H9 (cell line): ENCODE measurements at regions not wholly inside any gene's neighbourhood (a gene's known extent, or its start where the extent isn't known, plus 50 kb on each side); places are given as distances from the start of the nearest gene placed in this dataset.

Experiments
- DNase-seq: peaks from one replicate; pipeline ENCODE4 v3.0.0-alpha.2; 2017
- H2AFZ ChIP-seq: one replicate; pipeline ENCODE4 v1.6.1; 2013; ENCODE audit warnings: mild to moderate bottlenecking, low read length, control low read depth, moderate library complexity
- H2AK5ac ChIP-seq: 2 replicates; pipeline ENCODE4 v1.6.1; 2013; ENCODE audit warnings: low read length, control low read depth, mixed read lengths; ENCODE audit not compliant: insufficient read length
- H2BK120ac ChIP-seq: one replicate; pipeline ENCODE4 v1.6.1; 2013; ENCODE audit warnings: low read depth, mild to moderate bottlenecking, low read length, control low read depth, inconsistent platforms; ENCODE audit not compliant: poor library complexity, severe bottlenecking
- H2BK12ac ChIP-seq: 2 replicates; pipeline ENCODE4 v1.6.1; 2013; ENCODE audit warnings: low read length, control low read depth, mixed read lengths, low read depth; ENCODE audit not compliant: insufficient read length
- H2BK15ac ChIP-seq: 2 replicates; pipeline ENCODE4 v1.6.1; 2013; ENCODE audit warnings: low read depth, low read length, control low read depth
- H2BK20ac ChIP-seq: one replicate; pipeline ENCODE4 v1.6.1; 2013; ENCODE audit warnings: low read depth, mild to moderate bottlenecking, low read length, control low read depth, inconsistent platforms; ENCODE audit not compliant: poor library complexity, severe bottlenecking
- H2BK5ac ChIP-seq: 2 replicates; pipeline ENCODE4 v1.6.1; 2013; ENCODE audit warnings: low read length, control low read depth, mixed read lengths; ENCODE audit not compliant: insufficient read length
- H3K14ac ChIP-seq: 2 replicates; pipeline ENCODE4 v1.6.1; 2013; ENCODE audit warnings: low read length, control low read depth; ENCODE audit not compliant: insufficient read depth
- H3K18ac ChIP-seq: 2 replicates; pipeline ENCODE4 v1.6.1; 2013; ENCODE audit warnings: low read depth, mild to moderate bottlenecking, mixed read lengths, low read length, control low read depth; ENCODE audit not compliant: insufficient read length
- H3K23ac ChIP-seq: 2 replicates; pipeline ENCODE4 v1.6.1; 2013; ENCODE audit warnings: low read length, control low read depth, mixed read lengths, low read depth; ENCODE audit not compliant: insufficient read length
- H3K23me2 ChIP-seq: 2 replicates; pipeline ENCODE4 v1.6.1; 2013; ENCODE audit warnings: low read depth, mild to moderate bottlenecking, mixed read lengths, low read length, control low read depth; ENCODE audit not compliant: insufficient read length, poor library complexity, severe bottlenecking
- H3K27ac ChIP-seq: 2 replicates; pipeline ENCODE4 v1.5.1; 2013; ENCODE audit warnings: low read length, control low read depth, mixed read lengths, low read depth; ENCODE audit not compliant: insufficient read length
- H3K27me3 ChIP-seq: 2 replicates; pipeline ENCODE4 v1.6.1; 2013; ENCODE audit warnings: low read length, control low read depth, inconsistent platforms; ENCODE audit not compliant: insufficient read depth
- H3K4ac ChIP-seq: 2 replicates; pipeline ENCODE4 v1.6.1; 2013; ENCODE audit warnings: low read depth, mild to moderate bottlenecking, control low read depth, inconsistent platforms, low read length, moderate library complexity
- H3K4me1 ChIP-seq: 2 replicates; pipeline ENCODE4 v1.6.1; 2013; ENCODE audit warnings: low read length, control low read depth, inconsistent platforms; ENCODE audit not compliant: insufficient read depth
- H3K4me2 ChIP-seq: 2 replicates; pipeline ENCODE4 v1.6.1; 2013; ENCODE audit warnings: low read length, control low read depth, mixed read lengths; ENCODE audit not compliant: insufficient read length, insufficient read depth
- H3K56ac ChIP-seq: 2 replicates; pipeline ENCODE4 v1.6.1; 2013; ENCODE audit warnings: low read depth, mild to moderate bottlenecking, mixed read lengths, low read length, control low read depth; ENCODE audit not compliant: insufficient read length
- H3K79me1 ChIP-seq: 2 replicates; pipeline ENCODE4 v1.6.1; 2013; ENCODE audit warnings: low read depth, mild to moderate bottlenecking, moderate library complexity, low read length, control low read depth, inconsistent platforms; ENCODE audit not compliant: insufficient read depth, poor library complexity, severe bottlenecking
- H3K79me2 ChIP-seq: 2 replicates; pipeline ENCODE4 v1.6.1; 2013; ENCODE audit warnings: low read length, control low read depth, inconsistent platforms; ENCODE audit not compliant: insufficient read depth
- H3K9ac ChIP-seq: 2 replicates; pipeline ENCODE4 v1.6.1; 2013; ENCODE audit warnings: low read length, control low read depth, mixed read lengths; ENCODE audit not compliant: insufficient read length; ENCODE audit errors: extremely low read depth
- H3K9me3 ChIP-seq: one replicate; pipeline ENCODE4 v1.6.1; 2013; ENCODE audit warnings: low read depth, low read length, inconsistent platforms; ENCODE audit not compliant: control insufficient read depth
- H3T11ph ChIP-seq: one replicate; pipeline ENCODE4 v1.6.1; 2013; ENCODE audit warnings: mild to moderate bottlenecking, low read length, control low read depth, inconsistent platforms
- H4K20me1 ChIP-seq: one replicate; pipeline ENCODE4 v1.6.1; 2013; ENCODE audit not compliant: control insufficient read depth, insufficient read length, insufficient read depth
- H4K5ac ChIP-seq: 2 replicates; pipeline ENCODE4 v1.6.1; 2013; ENCODE audit warnings: low read depth, mild to moderate bottlenecking, mixed read lengths, low read length, control low read depth; ENCODE audit not compliant: insufficient read length
- H4K8ac ChIP-seq: replicated peaks from 2 replicates; pipeline ENCODE4 v1.6.1; 2013; ENCODE audit warnings: low read length, control low read depth, mixed read lengths, low read depth; ENCODE audit not compliant: insufficient read length
- H4K91ac ChIP-seq: 2 replicates; pipeline ENCODE4 v1.6.1; 2013; ENCODE audit warnings: low read depth, mild to moderate bottlenecking, moderate library complexity, mixed read lengths, low read length, control low read depth; ENCODE audit not compliant: insufficient read length
- H3K27ac Mint-ChIP-seq, 3 experiments: 2 replicates in 2 of 3; 3 replicates in 1 of 3; pipeline ENCODE4 v1.8.0; 2020 to 2021; ENCODE audit warnings: mixed read lengths in 3 of 3, mild to moderate bottlenecking in 1 of 3, moderate library complexity in 1 of 3
- H3K27me3 Mint-ChIP-seq: 2 replicates; pipeline ENCODE4 v1.8.0; 2021; ENCODE audit warnings: low read depth, mild to moderate bottlenecking, moderate library complexity, mixed read lengths
- H3K36me3 Mint-ChIP-seq, 3 experiments: 2 replicates in 2 of 3; 3 replicates in 1 of 3; pipeline ENCODE4 v1.8.0; 2020 to 2021; ENCODE audit warnings: low read depth in 3 of 3, mixed read lengths in 3 of 3; ENCODE audit not compliant: insufficient read depth in 1 of 3
- H3K4me1 Mint-ChIP-seq, 2 experiments: 2 replicates each; pipeline ENCODE4 v1.8.0; 2020; ENCODE audit warnings: mixed read lengths in 2 of 2
- H3K4me3 Mint-ChIP-seq, 2 experiments: 2 replicates in 1 of 2; 3 replicates in 1 of 2; pipeline ENCODE4 v1.8.0; 2020 to 2021; ENCODE audit warnings: mild to moderate bottlenecking in 2 of 2, mixed read lengths in 2 of 2, moderate library complexity in 1 of 2
- H3K9me3 Mint-ChIP-seq, 2 experiments: 2 replicates in 1 of 2; 3 replicates in 1 of 2; pipeline ENCODE4 v1.8.0; 2020; ENCODE audit warnings: mild to moderate bottlenecking in 2 of 2, mixed read lengths in 2 of 2, moderate library complexity in 1 of 2
- WGBS: extraction: QIAGEN DNeasy Blood & Tissue Kit; methylation state at CpG from one replicate; pipeline ENCODE4 v1.1.7; 2013; ENCODE audit warnings: missing lambda C conversion rate, low lambda C conversion rate, mixed read lengths; ENCODE audit not compliant: insufficient read length; ENCODE audit errors: extremely low coverage; 5-methylcytosine and 5-hydroxymethylcytosine counted together
- TF ChIP-seq, protein P1 (sequence below): fragments of 200-600 bp; sonication (generic); conservative IDR thresholded peaks from 3 replicates; pipeline ENCODE4 v1.8.0; 2021; ENCODE audit warnings: antibody characterized with exemption, mild to moderate bottlenecking

DNA sequence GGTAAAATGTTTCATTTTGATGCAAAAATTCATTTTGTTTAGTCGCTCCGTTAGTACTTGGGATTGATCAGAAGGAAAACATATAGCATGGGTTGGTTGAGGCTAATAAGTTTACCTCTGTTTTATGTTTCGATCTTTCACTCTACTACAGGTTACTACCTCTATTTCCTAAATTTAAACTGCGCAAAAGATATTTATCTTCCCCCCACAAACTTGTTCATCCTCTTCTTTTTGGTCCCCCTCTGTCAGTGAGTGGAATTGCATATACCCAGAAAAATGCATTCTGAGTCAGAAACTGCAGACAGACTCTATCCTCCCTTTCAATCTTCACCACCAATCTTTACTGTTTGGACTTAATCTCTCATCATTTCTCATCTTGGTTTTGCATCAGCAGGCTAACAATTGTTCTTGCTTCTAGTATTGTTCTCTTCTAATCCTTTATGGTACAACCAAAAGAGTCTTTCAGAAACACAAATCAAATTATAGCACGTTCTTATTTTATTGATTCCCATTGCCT, 316.0 kb upstream of the ADGRL4 start:
- Mint-ChIP-seq H3K27ac (no peak overlapping the region), H3K27me3 (no peaks in the 10 kb centered on the region), H3K4me1 (peaks cover 6 to 7% of the 10 kb centered on the region in 2 experiments; a peak in 3 of 4 replicates), H3K4me3 (no peak overlapping the region), H3K36me3 (peaks cover 3 to 19% (median 10%) of the 10 kb centered on the region in 3 experiments; a peak in 5 of 7 replicates), H3K9me3 (peaks cover 12 to 19% of the 10 kb centered on the region in 2 experiments)
- Histone ChIP-seq H3K4me2 (no peak overlapping the region), H3K23me2 (no peaks in the 10 kb centered on the region), H2BK12ac (no peak overlapping the region), H3K23ac (no peak overlapping the region), H3K79me2 (no peaks in the 10 kb centered on the region), H3K27me3 (no peaks in the 10 kb centered on the region), H4K5ac (no peak overlapping the region), H2BK15ac (no peak overlapping the region), H4K8ac (no peak overlapping the region), H3T11ph (no peak overlapping the region), H3K14ac (no peak overlapping the region), H3K27ac (no peak overlapping the region), H3K4me1 (no peaks in the 10 kb centered on the region), H2BK120ac (no peak overlapping the region), H2AFZ (no peak overlapping the region), H3K9me3 (no peaks in the 10 kb centered on the region), H3K18ac (no peak overlapping the region), H3K9ac (no peak overlapping the region), H2BK20ac (no peak overlapping the region), H4K20me1 (no peaks in the 10 kb centered on the region), H4K91ac (no peak overlapping the region), H3K4ac (no peak overlapping the region), H2BK5ac (no peak overlapping the region), H2AK5ac (no peak overlapping the region), H3K79me1 (no peaks in the 10 kb centered on the region), H3K56ac (no peak overlapping the region)
- TF ChIP-seq, protein P1, sequence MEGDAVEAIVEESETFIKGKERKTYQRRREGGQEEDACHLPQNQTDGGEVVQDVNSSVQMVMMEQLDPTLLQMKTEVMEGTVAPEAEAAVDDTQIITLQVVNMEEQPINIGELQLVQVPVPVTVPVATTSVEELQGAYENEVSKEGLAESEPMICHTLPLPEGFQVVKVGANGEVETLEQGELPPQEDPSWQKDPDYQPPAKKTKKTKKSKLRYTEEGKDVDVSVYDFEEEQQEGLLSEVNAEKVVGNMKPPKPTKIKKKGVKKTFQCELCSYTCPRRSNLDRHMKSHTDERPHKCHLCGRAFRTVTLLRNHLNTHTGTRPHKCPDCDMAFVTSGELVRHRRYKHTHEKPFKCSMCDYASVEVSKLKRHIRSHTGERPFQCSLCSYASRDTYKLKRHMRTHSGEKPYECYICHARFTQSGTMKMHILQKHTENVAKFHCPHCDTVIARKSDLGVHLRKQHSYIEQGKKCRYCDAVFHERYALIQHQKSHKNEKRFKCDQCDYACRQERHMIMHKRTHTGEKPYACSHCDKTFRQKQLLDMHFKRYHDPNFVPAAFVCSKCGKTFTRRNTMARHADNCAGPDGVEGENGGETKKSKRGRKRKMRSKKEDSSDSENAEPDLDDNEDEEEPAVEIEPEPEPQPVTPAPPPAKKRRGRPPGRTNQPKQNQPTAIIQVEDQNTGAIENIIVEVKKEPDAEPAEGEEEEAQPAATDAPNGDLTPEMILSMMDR, result peak; percentile 34; the same call in 2 of the 3 replicates
- WGBS, result no CpG with 5 or more reads among the region's 5 CpGs
- no peak for DNase-seq
